Ecto neural progenitor cell (in vitro differentiated cells): ENCODE measurements at regions not wholly inside any gene's neighbourhood (a gene's known extent, or its start where the extent isn't known, plus 50 kb on each side); places are given as distances from the start of the nearest gene placed in this dataset.
"Not testable (repeated sequence)": the region's sequence is repeated elsewhere in the genome, so short reads cannot be mapped to it uniquely, and the experiment has no call there.

Source experiments
- DNase-seq: peaks from one replicate; pipeline ENCODE4 v3.0.0-alpha.2; 2018; ENCODE audit warnings: low spot score

GRCh38 chr3:28033059-28033784, 208.2 kb upstream of the CMC1 start:
- DNase-seq, result no peak

- no peak for DNase-seq
These were observed 204.5 kb upstream of the CMC1 start for GRCh38 chr3:28036599-28037575.

GRCh38 chr3:28039234-28039633, 202.2 kb upstream of the CMC1 start:
- no peak for DNase-seq

GRCh38 chr3:28039829-28040228, 201.6 kb upstream of the CMC1 start:
- DNase-seq, result no peak

- DNase-seq, result no peak
These were observed 199.3 kb upstream of the CMC1 start for GRCh38 chr3:28042095-28042635.

- DNase-seq, result no peak
These were observed 198.7 kb upstream of the CMC1 start for GRCh38 chr3:28042707-28043106.

GRCh38 chr3:28050120-28050519, 191.3 kb upstream of the CMC1 start:
- DNase-seq, result no peak

GRCh38 chr3:28050885-28051284, 190.5 kb upstream of the CMC1 start:
- no peak for DNase-seq

GRCh38 chr3:28053759-28054158, 187.7 kb upstream of the CMC1 start:
- DNase-seq, result no peak

- no peak for DNase-seq
These were observed 184.6 kb upstream of the CMC1 start for GRCh38 chr3:28056806-28057205.

GRCh38 chr3:28057539-28057938, 183.9 kb upstream of the CMC1 start:
- DNase-seq, result no peak

- not testable (repeated sequence) for DNase-seq
These were observed 182.2 kb upstream of the CMC1 start for GRCh38 chr3:28059199-28059598.

GRCh38 chr3:28066020-28066419, 175.4 kb upstream of the CMC1 start:
- no peak for DNase-seq

- DNase-seq, result no peak
These were observed 174.4 kb upstream of the CMC1 start for GRCh38 chr3:28067014-28067413.

- no peak for DNase-seq
These were observed 173.1 kb upstream of the CMC1 start for GRCh38 chr3:28068342-28068741.

- no peak for DNase-seq
These were observed 172.0 kb upstream of the CMC1 start for GRCh38 chr3:28069438-28069837.

GRCh38 chr3:28076246-28076645, 165.2 kb upstream of the CMC1 start:
- no peak for DNase-seq

GRCh38 chr3:28077572-28077971, 163.8 kb upstream of the CMC1 start:
- peak; percentile 66 for DNase-seq

- DNase-seq, result no peak
These were observed 162.9 kb upstream of the CMC1 start for GRCh38 chr3:28078536-28078935.

GRCh38 chr3:28080716-28081115, 160.7 kb upstream of the CMC1 start:
- no peak for DNase-seq

- DNase-seq, result no peak
These were observed 159.9 kb upstream of the CMC1 start for GRCh38 chr3:28081533-28081947.

- DNase-seq, result no peak
These were observed 153.8 kb upstream of the CMC1 start for GRCh38 chr3:28087591-28087990.
